PC-3 (cell line): ENCODE measurements at regions not wholly inside any gene's neighbourhood (a gene's known extent, or its start where the extent isn't known, plus 50 kb on each side); places are given as distances from the start of the nearest gene placed in this dataset.

ENCODE experiments used
- ATAC-seq: fragments of 200-7000 bp; cut with Tn5 transposase; 2 replicates; pipeline ENCODE4 v1.9.1; 2020; ENCODE audit warnings: mild to moderate bottlenecking, moderate library complexity
- BruUV-seq: library from RNA; stranded (reverse); fragments of 400-500 nt; replicated peaks from 2 replicates; lab custom pipeline; 2021; lab: Mats Ljungman, UMichigan
- CTCF ChIA-PET: fragments of 300-600 bp; sonication (Branson Sonifier 250); formaldehyde crosslinking; loops from one replicate; lab custom pipeline; 2022; ENCODE audit warnings: antibody characterized with exemption; lab: Charles Lee
- POLR2A ChIA-PET: fragments of 300-600 bp; sonication (Branson Sonifier 250); formaldehyde crosslinking; loops from one replicate; lab custom pipeline; 2022; ENCODE audit warnings: antibody characterized with exemption; ENCODE audit not compliant: unreplicated experiment; lab: Charles Lee
- DNase-seq: peaks from one replicate; pipeline ENCODE4 v3.0.0-alpha.2; 2015
- H2AFZ ChIP-seq: fragments of 300-600 bp; sonication (generic); 2 replicates; pipeline ENCODE4 v1.6.0; 2016; ENCODE audit warnings: antibody characterized with exemption, low read length
- H3F3A ChIP-seq: fragments of 300-600 bp; sonication (generic); one replicate; pipeline ENCODE4 v1.6.0; 2017; ENCODE audit warnings: antibody characterized with exemption, low read length, control low read depth, mild to moderate bottlenecking; ENCODE audit not compliant: unreplicated experiment
- H3K27ac ChIP-seq: fragments of 300-600 bp; sonication (generic); 2 replicates; pipeline ENCODE4 v1.5.1; 2016; ENCODE audit warnings: mild to moderate bottlenecking, low read length
- H3K27me3 ChIP-seq: fragments of 300-600 bp; sonication (generic); 2 replicates; pipeline ENCODE4 v1.6.1; 2016; ENCODE audit warnings: low read length, mixed read lengths
- H3K36me3 ChIP-seq: fragments of 300-600 bp; sonication (generic); 2 replicates; pipeline ENCODE4 v1.6.1; 2016; ENCODE audit warnings: low read depth, mixed run types, low read length, mixed read lengths
- H3K4me1 ChIP-seq: fragments of 300-600 bp; sonication (generic); 2 replicates; pipeline ENCODE4 v1.5.1; 2016; ENCODE audit warnings: low read length; ENCODE audit not compliant: insufficient read depth
- H3K4me2 ChIP-seq: fragments of 300-600 bp; sonication (generic); 2 replicates; pipeline ENCODE4 v1.6.0; 2016; ENCODE audit warnings: low read length
- H3K4me3 ChIP-seq: fragments of 300-600 bp; sonication (generic); 2 replicates; pipeline ENCODE4 v1.5.1; 2016; ENCODE audit warnings: mild to moderate bottlenecking, low read length, mixed read lengths
- H3K79me2 ChIP-seq: fragments of 300-600 bp; sonication (generic); 2 replicates; pipeline ENCODE4 v1.6.1; 2017; ENCODE audit warnings: low read length, mixed read lengths
- H3K9ac ChIP-seq: fragments of 300-600 bp; sonication (generic); 2 replicates; pipeline ENCODE4 v1.6.0; 2016; ENCODE audit warnings: mild to moderate bottlenecking, low read length
- H3K9me2 ChIP-seq: fragments of 300-600 bp; sonication (generic); replicated peaks from 2 replicates; pipeline ENCODE4 v1.6.1; 2016; ENCODE audit warnings: mixed run types, low read length, mixed read lengths
- H3K9me3 ChIP-seq: fragments of 300-600 bp; sonication (generic); 2 replicates; pipeline ENCODE4 v1.6.1; 2016; ENCODE audit warnings: low read length, mixed read lengths
- H4K20me1 ChIP-seq: fragments of 300-600 bp; sonication (generic); 2 replicates; pipeline ENCODE4 v1.6.1; 2016; ENCODE audit warnings: low read length, mixed read lengths
- EZH2 ChIP-seq: fragments of 300-600 bp; sonication (generic); IDR thresholded peaks from one replicate; pipeline ENCODE4 v1.6.1; 2017; ENCODE audit warnings: antibody characterized with exemption, mild to moderate bottlenecking, low read length; ENCODE audit not compliant: unreplicated experiment
- EZH2phosphoT487 ChIP-seq: fragments of 300-600 bp; sonication (generic); IDR thresholded peaks from 2 replicates; pipeline ENCODE4 v1.6.1; 2018; ENCODE audit warnings: mild to moderate bottlenecking, antibody characterized with exemption, low read length, borderline replicate concordance
- intact Hi-C: fragments of 100-400 bp; cut with micrococcal nuclease; formaldehyde crosslinking; loops from 2 replicates; pipeline ENCODE4 v1.9.0; 2023
- TF ChIP-seq, protein P1 (sequence below): fragments of 300-600 bp; sonication (generic); conservative IDR thresholded peaks from 2 replicates; pipeline ENCODE4 v1.5.1; 2017; ENCODE audit warnings: antibody characterized with exemption, low read depth, mild to moderate bottlenecking, low read length

DNA sequence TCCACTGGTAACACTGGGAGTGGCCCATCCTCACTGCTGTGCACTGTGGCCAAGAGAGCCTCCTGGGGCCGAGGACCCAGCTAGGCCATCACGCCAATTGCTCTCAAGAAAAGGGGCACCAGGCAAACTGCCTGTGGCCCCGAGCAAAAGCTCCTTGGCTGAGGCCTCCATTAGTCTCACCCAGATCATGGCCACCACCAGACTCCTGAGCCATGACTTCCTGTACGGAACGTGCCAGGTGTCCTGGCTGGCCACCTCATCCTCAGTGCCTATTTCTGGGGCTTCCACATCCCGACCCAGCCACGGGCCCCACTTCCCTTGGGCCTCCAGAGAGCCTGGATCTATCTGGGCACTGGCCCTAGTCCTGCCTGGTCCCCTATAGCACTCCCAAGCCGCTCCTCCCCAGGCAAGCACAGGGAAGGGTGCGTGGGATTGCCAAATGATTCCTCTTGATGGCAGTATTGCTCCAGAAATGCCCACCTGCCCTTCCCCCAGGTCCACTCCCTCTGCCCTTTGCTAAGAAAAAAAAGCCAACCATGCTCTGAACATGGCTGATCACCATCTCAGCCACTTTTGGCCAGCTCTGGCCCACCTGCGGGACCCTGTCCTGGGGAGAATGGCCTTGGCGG lies 212.6 kb upstream of the AGTR2 start:
- DNase-seq (peak; percentile 62), ATAC-seq (peak; percentile 82)
- POLR2A ChIA-PET: no interaction called here
- TF ChIP-seq, protein P1, sequence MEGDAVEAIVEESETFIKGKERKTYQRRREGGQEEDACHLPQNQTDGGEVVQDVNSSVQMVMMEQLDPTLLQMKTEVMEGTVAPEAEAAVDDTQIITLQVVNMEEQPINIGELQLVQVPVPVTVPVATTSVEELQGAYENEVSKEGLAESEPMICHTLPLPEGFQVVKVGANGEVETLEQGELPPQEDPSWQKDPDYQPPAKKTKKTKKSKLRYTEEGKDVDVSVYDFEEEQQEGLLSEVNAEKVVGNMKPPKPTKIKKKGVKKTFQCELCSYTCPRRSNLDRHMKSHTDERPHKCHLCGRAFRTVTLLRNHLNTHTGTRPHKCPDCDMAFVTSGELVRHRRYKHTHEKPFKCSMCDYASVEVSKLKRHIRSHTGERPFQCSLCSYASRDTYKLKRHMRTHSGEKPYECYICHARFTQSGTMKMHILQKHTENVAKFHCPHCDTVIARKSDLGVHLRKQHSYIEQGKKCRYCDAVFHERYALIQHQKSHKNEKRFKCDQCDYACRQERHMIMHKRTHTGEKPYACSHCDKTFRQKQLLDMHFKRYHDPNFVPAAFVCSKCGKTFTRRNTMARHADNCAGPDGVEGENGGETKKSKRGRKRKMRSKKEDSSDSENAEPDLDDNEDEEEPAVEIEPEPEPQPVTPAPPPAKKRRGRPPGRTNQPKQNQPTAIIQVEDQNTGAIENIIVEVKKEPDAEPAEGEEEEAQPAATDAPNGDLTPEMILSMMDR: peak; percentile 57
- no peak for TF ChIP-seq EZH2
- CTCF ChIA-PET: no interaction called here
- Histone ChIP-seq H3K9me3 (no peaks in the 10 kb centered on the region), H3K9ac (no peak overlapping the region), H3K9me2 (no peaks in the 10 kb centered on the region), H3K79me2 (no peaks in the 10 kb centered on the region), H2AFZ (peak overlapping the region; percentile 61), H3K4me3 (no peak overlapping the region), H3K4me1 (peaks cover 14% of the 10 kb centered on the region; the same call in 1 of the 2 replicates), H3K27ac (peak overlapping the region; percentile 24), H3K27me3 (no peaks in the 10 kb centered on the region), H3K4me2 (peak overlapping the region; percentile 47; the same call in 1 of the 2 replicates), H3K36me3 (no peaks in the 10 kb centered on the region), H3F3A (no peaks in the 10 kb centered on the region), H4K20me1 (no peaks in the 10 kb centered on the region)
- intact Hi-C loops: no loop called here
- no TSS peak for BruUV-seq

DNA sequence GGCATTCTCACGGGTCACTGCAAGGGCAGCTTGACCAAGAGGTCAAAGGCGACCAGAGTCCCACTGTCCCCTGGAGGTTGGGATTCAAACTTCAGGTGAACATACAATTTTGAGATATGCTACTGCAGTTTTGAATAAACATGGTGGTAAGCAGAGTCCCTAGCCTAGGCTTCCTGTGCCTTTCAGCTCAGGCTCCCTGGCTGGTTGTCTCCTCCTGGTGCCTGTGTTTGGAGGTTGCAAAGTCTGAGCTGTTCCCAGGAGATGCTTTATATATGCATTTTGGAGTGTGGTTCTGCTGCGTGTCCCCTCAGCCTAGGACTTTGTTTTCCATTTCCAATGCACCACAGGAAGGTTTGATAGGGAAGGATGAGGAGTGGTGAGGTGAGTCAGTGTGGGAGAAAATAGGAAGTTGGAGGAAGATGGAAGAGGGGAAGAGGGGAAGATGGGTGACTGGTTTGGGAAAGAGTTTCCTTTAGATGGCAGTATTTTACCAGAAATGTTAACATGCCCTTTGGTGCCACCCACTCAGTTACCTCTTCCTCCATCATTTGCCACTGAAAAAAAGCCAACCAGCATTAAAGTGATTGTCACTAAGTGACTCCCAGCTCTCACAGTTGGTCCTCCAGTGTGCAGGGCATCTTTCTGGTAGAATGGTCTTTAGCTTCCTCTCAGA lies 211.7 kb upstream of the AGTR2 start:
- Histone ChIP-seq H3K4me2 (peak overlapping the region; percentile 47; the same call in 1 of the 2 replicates), H4K20me1 (no peaks in the 10 kb centered on the region), H3K36me3 (no peaks in the 10 kb centered on the region), H3K27me3 (no peaks in the 10 kb centered on the region), H3F3A (no peaks in the 10 kb centered on the region), H3K9me3 (no peaks in the 10 kb centered on the region), H3K79me2 (no peaks in the 10 kb centered on the region), H3K27ac (peak overlapping the region; percentile 24), H2AFZ (no peak overlapping the region), H3K4me1 (peaks cover 14% of the 10 kb centered on the region; the same call in 1 of the 2 replicates), H3K4me3 (no peak overlapping the region), H3K9ac (no peak overlapping the region), H3K9me2 (no peaks in the 10 kb centered on the region)
- POLR2A ChIA-PET: no interaction called here
- no TSS peak for BruUV-seq
- ATAC-seq (peak; percentile 67), DNase-seq (peak; percentile 64)
- intact Hi-C loops: no loop called here
- TF ChIP-seq, protein P1: peak; percentile 53
- TF ChIP-seq EZH2phosphoT487: no peak
- no peak for TF ChIP-seq EZH2
- CTCF ChIA-PET: no interaction called here
